RWPE2 (cell line): ENCODE measurements at regions not wholly inside any gene's neighbourhood (a gene's known extent, or its start where the extent isn't known, plus 50 kb on each side); places are given as distances from the start of the nearest gene placed in this dataset.
"Not testable (repeated sequence)": the region's sequence is repeated elsewhere in the genome, so short reads cannot be mapped to it uniquely, and the experiment has no call there.

ENCODE experiments used
- ATAC-seq: fragments of 200-7000 bp; cut with Tn5 transposase; 3 replicates; pipeline ENCODE4 v1.9.1; 2021; ENCODE audit warnings: low read depth
- DNase-seq: peaks from one replicate; pipeline ENCODE4 v3.0.0-alpha.2; 2020; ENCODE audit warnings: low spot score
- H3K27ac ChIP-seq: fragments of 450-650 bp; 2 replicates; pipeline ENCODE4 v1.5.1; 2017; ENCODE audit warnings: mild to moderate bottlenecking; ENCODE audit not compliant: poor library complexity, severe bottlenecking
- H3K27me3 ChIP-seq: fragments of 250-450 bp; sonication (Bioruptor Pico); 2 replicates; pipeline ENCODE4 v1.5.1; 2021; ENCODE audit warnings: mild to moderate bottlenecking, moderate library complexity; ENCODE audit not compliant: insufficient read depth, poor library complexity, severe bottlenecking
- H3K36me3 ChIP-seq: fragments of 250-450 bp; sonication (Bioruptor Pico); 2 replicates; pipeline ENCODE4 v1.5.1; 2020; ENCODE audit warnings: low read depth, mild to moderate bottlenecking, moderate library complexity
- H3K4me1 ChIP-seq: fragments of 250-450 bp; sonication (Bioruptor Pico); 2 replicates; pipeline ENCODE4 v1.5.1; 2021; ENCODE audit warnings: mild to moderate bottlenecking, moderate library complexity; ENCODE audit not compliant: insufficient read depth, poor library complexity, severe bottlenecking
- H3K4me3 ChIP-seq: fragments of 250-450 bp; sonication (Bioruptor Pico); 2 replicates; pipeline ENCODE4 v1.5.1; 2021; ENCODE audit warnings: mild to moderate bottlenecking, moderate library complexity; ENCODE audit not compliant: severe bottlenecking
- H3K9me3 ChIP-seq: fragments of 250-450 bp; sonication (Bioruptor Pico); 2 replicates; pipeline ENCODE4 v1.5.1; 2021; ENCODE audit warnings: mild to moderate bottlenecking, moderate library complexity; ENCODE audit not compliant: severe bottlenecking
- TF ChIP-seq, protein P1 (sequence below): fragments of 450-650 bp; IDR thresholded peaks from one replicate; pipeline ENCODE4 v1.5.1; 2017; ENCODE audit warnings: mild to moderate bottlenecking, moderate library complexity; ENCODE audit not compliant: poor library complexity, severe bottlenecking

GRCh38 chr5:126125407-126125806, 297.8 kb upstream of the GRAMD2B start:
- TF ChIP-seq, protein P1, sequence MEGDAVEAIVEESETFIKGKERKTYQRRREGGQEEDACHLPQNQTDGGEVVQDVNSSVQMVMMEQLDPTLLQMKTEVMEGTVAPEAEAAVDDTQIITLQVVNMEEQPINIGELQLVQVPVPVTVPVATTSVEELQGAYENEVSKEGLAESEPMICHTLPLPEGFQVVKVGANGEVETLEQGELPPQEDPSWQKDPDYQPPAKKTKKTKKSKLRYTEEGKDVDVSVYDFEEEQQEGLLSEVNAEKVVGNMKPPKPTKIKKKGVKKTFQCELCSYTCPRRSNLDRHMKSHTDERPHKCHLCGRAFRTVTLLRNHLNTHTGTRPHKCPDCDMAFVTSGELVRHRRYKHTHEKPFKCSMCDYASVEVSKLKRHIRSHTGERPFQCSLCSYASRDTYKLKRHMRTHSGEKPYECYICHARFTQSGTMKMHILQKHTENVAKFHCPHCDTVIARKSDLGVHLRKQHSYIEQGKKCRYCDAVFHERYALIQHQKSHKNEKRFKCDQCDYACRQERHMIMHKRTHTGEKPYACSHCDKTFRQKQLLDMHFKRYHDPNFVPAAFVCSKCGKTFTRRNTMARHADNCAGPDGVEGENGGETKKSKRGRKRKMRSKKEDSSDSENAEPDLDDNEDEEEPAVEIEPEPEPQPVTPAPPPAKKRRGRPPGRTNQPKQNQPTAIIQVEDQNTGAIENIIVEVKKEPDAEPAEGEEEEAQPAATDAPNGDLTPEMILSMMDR, result no peak

GRCh38 chr5:126126574-126126973, 296.6 kb upstream of the GRAMD2B start:
- ATAC-seq, result no peak
- TF ChIP-seq, protein P1, result no peak

More at GRCh38 chr5:126125407-126125806, 297.8 kb upstream of the GRAMD2B start:
- Histone ChIP-seq H3K9me3 (no peaks in the 10 kb centered on the region), H3K36me3 (no peaks in the 10 kb centered on the region), H3K4me1 (peaks cover 20% of the 10 kb centered on the region), H3K4me3 (no peak overlapping the region), H3K27ac (no peak overlapping the region), H3K27me3 (no peaks in the 10 kb centered on the region)
- ATAC-seq (no peak), DNase-seq (no peak)

GRCh38 chr5:126127371-126127770, 295.8 kb upstream of the GRAMD2B start:
- H3K27me3 ChIP-seq, H3K9me3 ChIP-seq, H3K4me3 ChIP-seq, H3K36me3 ChIP-seq, ATAC-seq, H3K27ac ChIP-seq, DNase-seq: not testable (repeated sequence)
- H3K4me1 ChIP-seq, result peaks cover 20% of the 10 kb centered on the region

More at GRCh38 chr5:126126574-126126973, 296.6 kb upstream of the GRAMD2B start:
- H3K27me3 ChIP-seq, result no peaks in the 10 kb centered on the region
- peaks cover 20% of the 10 kb centered on the region for H3K4me1 ChIP-seq
- no peak overlapping the region for H3K27ac ChIP-seq
- H3K36me3 ChIP-seq, result no peaks in the 10 kb centered on the region
- DNase-seq, result no peak
- no peak overlapping the region for H3K4me3 ChIP-seq
- no peaks in the 10 kb centered on the region for H3K9me3 ChIP-seq

DNA sequence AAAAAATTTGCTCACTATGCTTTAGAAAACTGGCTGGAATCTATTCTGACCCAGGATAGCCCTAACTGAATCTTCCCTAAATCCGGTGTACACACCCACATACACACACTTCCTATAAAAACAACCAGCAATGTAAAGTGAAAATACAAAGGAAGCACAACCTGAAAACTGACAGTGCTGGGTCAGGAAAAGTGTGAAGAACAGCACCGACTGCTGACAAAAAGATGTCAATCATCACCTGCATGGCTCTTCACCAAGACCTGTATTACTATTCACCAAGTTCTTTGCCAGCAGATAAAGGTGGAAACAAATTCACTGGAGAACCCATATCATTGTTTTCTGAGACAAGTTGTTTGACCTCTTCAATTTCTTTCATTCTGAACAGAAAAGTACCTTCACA, 293.8 kb upstream of the GRAMD2B start:
- ATAC-seq, result no peak
- TF ChIP-seq, protein P1, result no peak
- Histone ChIP-seq H3K4me1 (peaks cover 15% of the 10 kb centered on the region), H3K36me3 (no peaks in the 10 kb centered on the region), H3K27me3 (no peaks in the 10 kb centered on the region), H3K4me3 (no peak overlapping the region), H3K27ac (no peak overlapping the region), H3K9me3 (no peaks in the 10 kb centered on the region)
- no peak for DNase-seq

DNA sequence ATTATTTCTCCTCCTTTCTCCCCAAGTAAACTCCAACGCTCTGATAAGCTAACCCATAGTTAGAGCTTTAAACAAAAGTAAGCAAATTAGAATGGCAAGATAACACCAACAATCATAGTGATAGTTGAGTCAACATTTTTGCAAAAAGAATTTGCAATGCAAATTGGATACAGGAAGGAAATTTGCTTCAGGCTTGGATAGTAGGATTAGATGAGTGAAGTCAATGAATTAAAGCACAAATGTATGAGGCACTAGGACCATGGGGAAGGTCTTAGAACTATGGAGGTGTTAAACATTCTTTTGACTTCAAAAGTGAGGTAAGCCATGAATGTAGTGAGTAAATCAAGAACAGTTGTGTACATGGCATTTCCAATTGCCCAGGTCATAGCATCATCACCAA, 289.8 kb upstream of the GRAMD2B start:
- ATAC-seq (no peak), DNase-seq (no peak)
- H3K27ac ChIP-seq, result no peak overlapping the region

More for the DNA sequence above, 289.8 kb upstream of the GRAMD2B start:
- TF ChIP-seq, protein P1, result no peak
- Histone ChIP-seq H3K4me1 (peaks cover under 1% of the 10 kb centered on the region), H3K4me3 (no peak overlapping the region), H3K9me3 (no peaks in the 10 kb centered on the region), H3K27me3 (no peaks in the 10 kb centered on the region), H3K36me3 (no peaks in the 10 kb centered on the region)
